HEK293 (cell line): ENCODE measurements at regions not wholly inside any gene's neighbourhood (a gene's known extent, or its start where the extent isn't known, plus 50 kb on each side); places are given as distances from the start of the nearest gene placed in this dataset.

Source experiments
- CTCF ChIA-PET: fragments of 350-600 bp; formaldehyde crosslinking; extraction: SDS; loops from one replicate; lab custom pipeline; 2021; ENCODE audit warnings: antibody characterized with exemption; lab: Yijun Ruan, JAX
- POLR2A ChIA-PET: fragments of 300-600 bp; formaldehyde crosslinking; extraction: SDS; loops from one replicate; lab custom pipeline; 2020; ENCODE audit warnings: antibody characterized with exemption, inconsistent platforms; lab: Yijun Ruan, JAX
- H3K27ac ChIP-seq: fragments of 200-500 bp; sonication (Bioruptor generic); 2 replicates; pipeline ENCODE4 v1.5.1; 2014; ENCODE audit warnings: low read depth, low read length, control low read depth, inconsistent platforms; ENCODE audit errors: extremely low read depth
- H3K36me3 ChIP-seq, 2 experiments: fragments of 200-500 bp in 1 of 2; sonication (Bioruptor generic) in 1 of 2; 1 replicate in 1 of 2; 2 replicates in 1 of 2; pipeline ENCODE4 v1.5.1; 2014 to 2017; ENCODE audit warnings: inconsistent platforms in 2 of 2, low read length in 2 of 2; ENCODE audit not compliant: control insufficient read depth in 2 of 2, insufficient read depth in 1 of 2
- H3K4me1 ChIP-seq: fragments of 200-500 bp; sonication (Bioruptor generic); 2 replicates; pipeline ENCODE4 v1.5.1; 2014; ENCODE audit warnings: mild to moderate bottlenecking, low read length, inconsistent platforms; ENCODE audit not compliant: control insufficient read depth, insufficient read depth
- H3K4me3 ChIP-seq: 2 replicates; pipeline ENCODE4 v1.5.1; 2011; ENCODE audit warnings: low read depth, mild to moderate bottlenecking, control low read depth, low read length, moderate library complexity
- H3K9me3 ChIP-seq: fragments of 200-500 bp; sonication (Bioruptor generic); 2 replicates; pipeline ENCODE4 v1.5.1; 2014; ENCODE audit warnings: low read depth, low read length, inconsistent platforms; ENCODE audit not compliant: control insufficient read depth, insufficient read depth
- AEBP2 ChIP-seq: fragments of 450-650 bp; formaldehyde crosslinking; IDR thresholded peaks from 2 replicates; pipeline ENCODE4 v1.5.1; 2016; ENCODE audit warnings: missing biosample characterization, missing genetic modification characterization, borderline replicate concordance
- GLIS2 ChIP-seq: fragments of 450-650 bp; formaldehyde crosslinking; IDR thresholded peaks from 2 replicates; pipeline ENCODE4 v1.5.1; 2016; ENCODE audit warnings: missing biosample characterization, missing genetic modification characterization
- HIC1 ChIP-seq: fragments of 450-650 bp; formaldehyde crosslinking; IDR thresholded peaks from 2 replicates; pipeline ENCODE4 v1.5.1; 2016; ENCODE audit warnings: missing biosample characterization, missing genetic modification characterization
- PATZ1 ChIP-seq: fragments of 450-650 bp; formaldehyde crosslinking; IDR thresholded peaks from 2 replicates; pipeline ENCODE4 v1.5.1; 2016; ENCODE audit warnings: missing biosample characterization, missing genetic modification characterization
- RBAK ChIP-seq: fragments of 450-650 bp; formaldehyde crosslinking; IDR thresholded peaks from 2 replicates; pipeline ENCODE4 v1.5.1; 2016; ENCODE audit warnings: missing biosample characterization, missing genetic modification characterization
- TCF7L2 ChIP-seq: IDR thresholded peaks from 2 replicates; pipeline ENCODE4 v1.6.1; 2011; ENCODE audit warnings: low read depth, mild to moderate bottlenecking, inconsistent platforms, low read length, moderate library complexity, borderline replicate concordance
- ZNF19 ChIP-seq: fragments of 450-650 bp; formaldehyde crosslinking; IDR thresholded peaks from 2 replicates; pipeline ENCODE4; 2016; ENCODE audit warnings: missing biosample characterization, missing genetic modification characterization, low read depth
- ZNF280D ChIP-seq: fragments of 450-650 bp; formaldehyde crosslinking; IDR thresholded peaks from 2 replicates; pipeline ENCODE4 v1.5.1; 2016; ENCODE audit warnings: missing biosample characterization, missing genetic modification characterization
- ZNF292 ChIP-seq: fragments of 450-650 bp; formaldehyde crosslinking; IDR thresholded peaks from 2 replicates; pipeline ENCODE4 v1.5.1; 2016; ENCODE audit warnings: low read depth, missing biosample characterization, missing genetic modification characterization, borderline replicate concordance
- ZNF335 ChIP-seq: fragments of 450-650 bp; formaldehyde crosslinking; conservative IDR thresholded peaks from 2 replicates; pipeline ENCODE4 v1.5.1; 2016; ENCODE audit warnings: missing biosample characterization, missing genetic modification characterization
- ZNF514 ChIP-seq: fragments of 450-650 bp; formaldehyde crosslinking; IDR thresholded peaks from 2 replicates; pipeline ENCODE4 v1.5.1; 2016; ENCODE audit warnings: missing biosample characterization, missing genetic modification characterization
- ZNF521 ChIP-seq: fragments of 450-650 bp; formaldehyde crosslinking; IDR thresholded peaks from 2 replicates; pipeline ENCODE4 v1.5.1; 2017; ENCODE audit warnings: missing biosample characterization, mild to moderate bottlenecking, missing genetic modification characterization
- ZNF621 ChIP-seq: fragments of 450-650 bp; formaldehyde crosslinking; IDR thresholded peaks from 2 replicates; pipeline ENCODE4 v1.5.1; 2017; ENCODE audit warnings: missing biosample characterization, missing genetic modification characterization
- ZNF654 ChIP-seq: fragments of 450-650 bp; formaldehyde crosslinking; IDR thresholded peaks from 2 replicates; pipeline ENCODE4 v1.5.1; 2016; ENCODE audit warnings: low read depth, missing biosample characterization, missing genetic modification characterization
- ZNF658 ChIP-seq: fragments of 450-650 bp; formaldehyde crosslinking; IDR thresholded peaks from 2 replicates; pipeline ENCODE4; 2016; ENCODE audit warnings: missing biosample characterization, missing genetic modification characterization
- ZNF677 ChIP-seq: fragments of 450-650 bp; IDR thresholded peaks from 2 replicates; pipeline ENCODE4 v1.5.0; 2018; ENCODE audit warnings: missing biosample characterization, mild to moderate bottlenecking, missing genetic modification characterization, moderate library complexity
- ZNF704 ChIP-seq: fragments of 450-650 bp; formaldehyde crosslinking; IDR thresholded peaks from 2 replicates; pipeline ENCODE4 v1.5.1; 2016; ENCODE audit warnings: missing biosample characterization, missing genetic modification characterization
- ZNF768 ChIP-seq: fragments of 450-650 bp; formaldehyde crosslinking; IDR thresholded peaks from 2 replicates; pipeline ENCODE4 v1.5.1; 2018; ENCODE audit warnings: missing biosample characterization, mild to moderate bottlenecking, missing genetic modification characterization

- ChIA-PET CTCF (interaction anchor here (0.5 to 0.9 kb wide), 3 partner anchors 25 to 952 kb away, joined by 3 to 5 read pairs (median 3); no protein-coding TSS in a partner anchor), POLR2A (no interaction called here)
- Histone ChIP-seq H3K4me3 (no peak overlapping the region), H3K27ac (no peak overlapping the region), H3K9me3 (no peaks in the 10 kb centered on the region), H3K36me3 (no peaks in the 10 kb centered on the region), H3K4me1 (no peaks in the 10 kb centered on the region; the same call in 1 of the 2 replicates)
- no peak for TF ChIP-seq ZNF621 (tag by site-specific recombination)
- TF ChIP-seq ZNF658 (tag by site-specific recombination): no peak
- no peak for TF ChIP-seq ZNF19
- TF ChIP-seq ZNF677 (tag by site-specific recombination): no peak
- TF ChIP-seq ZNF514 (tag by site-specific recombination): no peak
- TF ChIP-seq ZNF280D: no peak
- no peak for TF ChIP-seq ZNF768 (tag by site-specific recombination)
- no peak for TF ChIP-seq PATZ1
- TF ChIP-seq ZNF335 (tag by site-specific recombination): no peak
- TF ChIP-seq AEBP2 (tag by site-specific recombination): no peak
- TF ChIP-seq HIC1 (tag by site-specific recombination): no peak
- TF ChIP-seq ZNF704 (tag by site-specific recombination): no peak
- TF ChIP-seq TCF7L2: no peak
- no peak for TF ChIP-seq RBAK (tag by site-specific recombination)
- no peak for TF ChIP-seq GLIS2 (tag by site-specific recombination)
- no peak for TF ChIP-seq ZNF292
- TF ChIP-seq ZNF654 (tag by site-specific recombination): no peak
- no peak for TF ChIP-seq ZNF521 (tag by site-specific recombination)
Observed at GRCh38 chr16:77500934-77501664, 66.3 kb upstream of the ADAMTS18 start.
